ENCODE measurements at regions not wholly inside any gene's neighbourhood (a gene's known extent, or its start where the extent isn't known, plus 50 kb on each side); places are given as distances from the start of the nearest gene placed in this dataset.

DNA sequence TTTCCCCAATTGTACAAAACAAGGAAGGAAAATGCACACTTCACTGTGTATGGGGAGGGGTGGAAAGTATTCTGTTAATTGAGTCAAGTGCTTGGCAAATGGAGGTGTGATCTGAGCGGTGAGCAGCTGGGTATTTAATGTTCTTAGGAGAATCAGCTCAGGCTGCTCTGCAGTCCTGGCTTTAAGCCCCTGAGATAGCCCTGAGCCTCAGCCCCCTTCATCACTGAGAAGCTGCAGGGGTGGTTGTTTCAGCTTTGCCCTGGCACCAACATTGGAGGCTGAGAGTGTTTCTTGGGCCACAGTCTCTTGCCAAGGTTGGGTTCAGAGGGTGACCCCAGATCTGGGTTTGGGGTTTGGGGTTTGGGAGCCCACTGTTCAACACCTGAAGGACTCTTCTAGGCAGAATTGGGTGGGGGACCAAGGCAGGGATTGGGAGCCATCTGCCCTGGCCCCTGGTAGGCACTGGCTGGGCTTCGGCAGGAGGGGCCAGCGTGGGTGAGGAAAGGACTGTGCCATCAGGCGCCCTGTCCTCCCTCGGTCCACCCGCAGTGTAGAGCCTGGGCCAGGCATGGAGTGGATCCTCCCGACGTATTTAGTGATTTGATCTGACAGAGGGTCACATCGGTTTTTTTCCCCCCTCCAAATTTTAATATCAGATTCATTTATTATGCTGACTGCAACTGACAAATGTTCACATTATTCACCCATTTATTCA is 66.7 kb upstream of the ZNF536 start:
- no peak overlapping the region for H3K4me3 ChIP-seq (ENCODE audit: low read depth, low read length)
- DNase-seq (ENCODE audit: low read depth): no peak
- no peak for TF ChIP-seq CTCF (IDR thresholded peaks at IDR 0.05; ENCODE audit: insufficient read depth, low read depth, low read length, missing control alignments)

- DNase-seq (ENCODE audit: low read depth): no peak
- no peak for TF ChIP-seq CTCF (IDR thresholded peaks at IDR 0.05; ENCODE audit: insufficient read depth, low read depth, low read length, missing control alignments)
- no peak overlapping the region for H3K4me3 ChIP-seq (ENCODE audit: low read depth, low read length)
These were observed 64.8 kb upstream of the ZNF536 start for GRCh38 chr19:30307191-30307974.

DNA sequence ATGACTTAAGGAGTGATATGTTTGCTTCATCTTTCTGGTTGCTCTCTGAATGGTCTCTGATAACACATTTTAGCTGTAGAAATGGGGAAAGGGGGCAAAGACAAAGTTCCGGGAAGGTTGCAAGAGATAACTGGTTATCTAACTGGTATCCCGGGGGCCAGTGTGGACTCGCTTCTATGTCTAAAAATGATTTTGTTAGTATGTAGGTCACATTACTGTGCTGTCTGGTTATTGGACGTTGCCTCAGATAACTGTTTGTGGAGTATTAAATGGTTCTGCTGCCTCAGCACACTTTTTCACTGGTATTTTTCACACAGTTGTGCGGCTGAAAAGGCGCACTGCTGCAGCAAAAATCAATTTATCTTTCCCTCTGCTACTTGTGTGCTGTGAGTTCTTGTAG is 63.0 kb upstream of the ZNF536 start:
- DNase-seq (ENCODE audit: low read depth): no peak
- no peak overlapping the region for H3K4me3 ChIP-seq (ENCODE audit: low read depth, low read length)
- TF ChIP-seq CTCF (IDR thresholded peaks at IDR 0.05; ENCODE audit: insufficient read depth, low read depth, low read length, missing control alignments): no peak

- H3K4me3 ChIP-seq (ENCODE audit: low read depth, low read length): no peak overlapping the region
- TF ChIP-seq CTCF (IDR thresholded peaks at IDR 0.05; ENCODE audit: insufficient read depth, low read depth, low read length, missing control alignments): no peak
- no peak for DNase-seq (ENCODE audit: low read depth)
These were observed 62.1 kb upstream of the ZNF536 start for GRCh38 chr19:30309905-30310601.

DNA sequence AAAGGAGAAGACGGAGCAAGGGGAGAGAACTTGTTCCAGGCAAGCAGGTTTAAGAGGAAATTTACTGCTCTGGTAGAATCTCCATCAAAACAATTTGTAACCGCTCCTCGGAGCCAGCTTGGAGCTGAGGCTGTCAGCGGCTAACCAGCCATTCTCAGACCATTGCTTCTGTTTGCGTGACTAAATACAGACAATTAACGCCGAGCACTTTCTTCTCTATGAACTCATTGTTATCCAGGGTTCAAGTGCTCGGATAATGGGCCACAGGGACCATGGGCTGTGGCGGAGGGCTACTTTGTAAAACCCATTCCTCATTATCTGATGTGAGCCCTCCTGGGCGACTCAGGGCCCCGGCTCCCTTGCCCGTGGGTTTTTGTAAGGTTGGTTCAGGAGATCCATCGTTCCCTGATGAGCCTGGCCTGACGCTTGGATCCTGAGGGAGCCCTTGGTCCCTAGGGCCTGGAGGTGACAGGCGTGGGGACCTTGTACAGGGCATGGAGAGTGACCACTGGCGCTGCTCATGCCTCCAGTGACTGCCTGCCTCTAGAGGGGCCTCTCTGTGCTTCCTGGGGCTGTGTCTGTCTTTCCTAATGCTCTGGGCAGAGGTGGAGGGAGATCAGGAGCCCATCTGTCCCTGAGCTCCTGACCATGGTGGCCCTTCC is 61.5 kb upstream of the ZNF536 start:
- TF ChIP-seq CTCF (IDR thresholded peaks at IDR 0.05; ENCODE audit: insufficient read depth, low read depth, low read length, missing control alignments): no peak

DNA sequence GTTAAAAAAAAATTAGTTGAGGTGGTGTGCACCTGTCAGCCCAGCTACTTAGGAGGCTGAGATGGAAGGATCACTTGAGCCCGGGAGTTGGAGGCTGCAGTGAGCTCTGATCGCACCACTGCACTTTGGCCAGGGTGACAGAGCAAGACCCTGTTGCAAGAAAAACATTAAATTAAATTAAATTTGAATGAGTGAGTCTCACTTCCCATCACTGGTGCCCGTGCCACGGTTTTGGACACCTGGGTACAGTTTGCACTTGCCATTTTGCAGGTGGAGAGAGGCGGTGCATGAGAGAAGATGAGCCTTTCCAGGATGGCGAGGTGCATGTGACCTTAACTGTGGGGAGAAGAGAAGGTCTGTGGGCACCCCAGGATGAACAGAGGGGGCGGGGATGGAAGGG is 60.3 kb upstream of the ZNF536 start:
- DNase-seq (ENCODE audit: low read depth): no peak
- H3K4me3 ChIP-seq (ENCODE audit: low read depth, low read length): no peak overlapping the region
- no peak for TF ChIP-seq CTCF (IDR thresholded peaks at IDR 0.05; ENCODE audit: insufficient read depth, low read depth, low read length, missing control alignments)

More for the DNA sequence above, 61.5 kb upstream of the ZNF536 start:
- no peak overlapping the region for H3K4me3 ChIP-seq (ENCODE audit: low read depth, low read length)
- DNase-seq (ENCODE audit: low read depth): no peak
